NCI-H2227 treated with DMSO at 0.1 percent for 48 hours (cell line): ENCODE measurements at regions not wholly inside any gene's neighbourhood (a gene's known extent, or its start where the extent isn't known, plus 50 kb on each side); places are given as distances from the start of the nearest gene placed in this dataset.

ENCODE experiments used
- DNase-seq: peaks from one replicate; lab custom pipeline; 2025; lab: John Stamatoyannopoulos, UW

- no peak for DNase-seq
Measured at GRCh38 chr1:36607263-36607651, 124.5 kb upstream of the CSF3R start.

- DNase-seq = no peak
Measured at GRCh38 chr1:36606641-36607262, 124.0 kb upstream of the CSF3R start.

GRCh38 chr1:36605942-36606640, 123.4 kb upstream of the CSF3R start:
- DNase-seq = no peak

DNA sequence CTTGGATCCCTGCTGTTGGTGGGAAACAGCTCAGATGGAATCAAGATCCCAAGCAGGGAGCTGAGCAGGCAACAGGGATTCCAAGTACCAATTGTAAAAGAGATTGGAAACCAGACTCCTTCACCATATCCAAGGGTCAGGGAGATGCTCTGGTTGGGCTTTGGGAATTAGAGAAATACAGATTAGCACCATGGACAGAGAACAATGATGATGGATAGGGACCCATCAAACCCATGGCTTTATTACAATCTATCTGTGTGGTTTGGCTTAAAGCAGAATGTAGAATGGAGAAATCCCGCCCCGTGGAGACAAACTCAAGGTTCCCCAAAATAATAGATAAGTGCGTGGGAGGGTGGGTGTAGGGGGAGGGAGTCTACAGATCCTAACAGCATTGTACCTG, 120.7 kb upstream of the CSF3R start:
- DNase-seq = no peak

DNA sequence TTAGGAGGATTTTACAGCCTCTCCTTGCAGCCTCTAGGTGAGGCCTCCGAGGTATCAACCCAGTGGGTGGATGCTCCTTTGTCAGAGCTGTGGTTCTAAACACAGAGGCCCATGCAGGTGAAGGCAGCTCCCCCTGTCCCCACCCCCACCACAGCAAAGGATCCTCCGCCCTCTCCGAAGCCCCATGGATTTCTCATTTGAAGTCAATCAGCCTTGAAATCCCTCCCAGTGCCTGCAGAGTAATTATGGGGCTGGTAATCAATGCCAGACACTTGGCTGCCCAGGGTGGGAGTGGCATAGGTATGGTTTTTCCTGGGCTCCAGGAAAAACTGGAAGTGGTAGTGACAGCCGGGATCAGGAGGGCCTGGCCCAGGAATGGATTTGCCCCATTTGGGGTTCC, 119.5 kb upstream of the CSF3R start:
- no peak for DNase-seq

- DNase-seq = no peak
Measured at GRCh38 chr1:36599828-36600227, 117.1 kb upstream of the CSF3R start.

- no peak for DNase-seq
Measured at GRCh38 chr1:36597514-36597913, 114.8 kb upstream of the CSF3R start.

GRCh38 chr1:36595921-36596320, 113.2 kb upstream of the CSF3R start:
- no peak for DNase-seq

- DNase-seq = no peak
Measured at GRCh38 chr1:36595349-36595748, 112.6 kb upstream of the CSF3R start.

GRCh38 chr1:36594023-36594422, 111.3 kb upstream of the CSF3R start:
- DNase-seq = peak; percentile 35

- no peak for DNase-seq
Measured at GRCh38 chr1:36591278-36591677, 108.6 kb upstream of the CSF3R start.

DNA sequence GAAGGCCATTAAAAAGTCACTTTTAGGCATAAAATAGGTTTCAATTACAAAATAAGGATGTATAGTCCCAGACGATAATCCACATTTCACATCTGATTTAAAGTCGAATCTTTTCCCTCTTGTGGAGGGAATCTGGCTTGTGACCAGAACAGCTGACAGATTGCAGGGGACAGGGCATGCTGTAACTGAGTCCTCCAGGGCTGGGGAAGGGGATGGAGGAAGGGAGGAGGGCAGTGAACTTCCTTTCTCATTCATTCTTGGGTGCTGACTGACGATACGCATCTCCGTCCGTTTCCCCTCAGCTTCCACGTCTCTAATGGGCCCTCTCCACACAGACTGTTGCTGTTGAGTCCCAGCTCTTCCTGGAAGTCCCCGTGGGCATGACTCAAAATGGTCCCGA, 108.1 kb upstream of the CSF3R start:
- DNase-seq = no peak

- DNase-seq = no peak
Measured at GRCh38 chr1:36590264-36590663, 107.6 kb upstream of the CSF3R start.

- no peak for DNase-seq
Measured at GRCh38 chr1:36588972-36589371, 106.3 kb upstream of the CSF3R start.

GRCh38 chr1:36585569-36586548, 103.1 kb upstream of the CSF3R start:
- no peak for DNase-seq

- DNase-seq = no peak
Measured at GRCh38 chr1:36584874-36585453, 102.3 kb upstream of the CSF3R start.

- DNase-seq = peak; percentile 29
Measured at GRCh38 chr1:36583980-36584782, 101.5 kb upstream of the CSF3R start.

DNA sequence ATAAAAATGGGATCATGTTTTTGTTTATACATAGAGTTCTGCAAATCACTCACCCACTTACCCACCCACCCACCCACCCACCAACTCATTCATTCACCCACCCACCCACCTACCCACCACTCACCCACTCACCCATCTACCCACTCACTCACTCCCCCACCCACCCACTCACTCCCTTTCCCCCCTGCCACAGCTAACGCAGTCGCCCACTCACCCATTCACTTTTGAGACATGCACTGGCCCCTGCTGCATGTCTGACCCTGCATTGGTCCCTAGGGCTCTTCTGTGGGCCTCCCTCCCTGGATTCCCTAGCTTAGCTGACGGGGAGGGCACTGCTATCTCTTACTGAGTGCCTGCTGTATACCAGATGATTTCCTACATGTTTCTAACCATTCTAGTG, 100.4 kb upstream of the CSF3R start:
- no peak for DNase-seq

DNA sequence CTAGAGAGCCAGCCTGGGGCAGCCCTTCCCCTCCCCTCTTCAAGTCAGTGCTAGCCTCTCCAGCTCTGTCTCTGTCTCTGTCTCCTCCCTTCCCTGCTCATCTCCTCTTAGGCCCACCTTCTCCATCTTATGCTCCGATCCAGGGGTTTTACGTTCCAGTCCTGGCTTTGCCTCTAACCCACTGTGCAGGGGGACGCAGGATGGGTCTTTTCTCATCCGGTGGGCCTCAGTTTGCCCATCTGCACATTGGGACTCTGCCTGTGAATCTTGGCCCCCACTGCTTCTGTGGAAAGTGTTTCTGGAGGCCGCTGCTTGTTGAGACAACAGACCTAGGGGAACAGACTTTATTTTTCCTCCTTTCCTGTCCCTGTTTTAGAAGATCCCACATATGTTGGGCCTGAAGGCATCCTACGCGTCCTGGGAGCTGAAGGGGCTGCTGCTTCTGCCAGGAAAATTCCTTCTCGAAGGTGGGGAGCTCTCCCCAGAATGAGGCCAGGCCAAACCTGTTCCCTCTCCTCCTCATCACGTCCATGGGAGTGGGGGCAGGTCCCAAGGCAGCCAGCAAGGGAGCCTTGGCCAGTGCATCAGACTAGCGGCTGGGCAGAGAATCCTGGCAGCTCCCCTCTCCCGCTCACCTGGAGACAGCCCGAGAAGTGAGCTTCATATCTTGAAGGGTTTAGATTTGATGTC, 99.5 kb upstream of the CSF3R start:
- no peak for DNase-seq

GRCh38 chr1:36580524-36580923, 97.8 kb upstream of the CSF3R start:
- no peak for DNase-seq

GRCh38 chr1:36579039-36579438, 96.3 kb upstream of the CSF3R start:
- no peak for DNase-seq
